IMR-90 (cell line): ENCODE measurements at regions not wholly inside any gene's neighbourhood (a gene's known extent, or its start where the extent isn't known, plus 50 kb on each side); places are given as distances from the start of the nearest gene placed in this dataset.

Experiments
- ATAC-seq: fragments of 200-7000 bp; cut with Tn5 transposase; 2 replicates; pipeline ENCODE4 v1.9.1; 2020; ENCODE audit warnings: low read depth, mild to moderate bottlenecking, moderate library complexity
- BruUV-seq: library from RNA; stranded (reverse); fragments of 400-500 nt; replicated peaks from 2 replicates; lab custom pipeline; 2021; lab: Mats Ljungman, UMichigan
- CTCF ChIA-PET: fragments of 300-600 bp; formaldehyde crosslinking; extraction: SDS; loops from one replicate; lab custom pipeline; 2021; ENCODE audit warnings: antibody characterized with exemption; lab: Yijun Ruan, JAX
- POLR2A ChIA-PET: fragments of 300-600 bp; sonication (Branson Sonifier 250); formaldehyde crosslinking; loops from one replicate; lab custom pipeline; 2022; ENCODE audit warnings: antibody characterized with exemption; ENCODE audit not compliant: unreplicated experiment; lab: Charles Lee
- DNase-seq: peaks from one replicate; pipeline ENCODE4 v3.0.0; 2013
- H2AFZ ChIP-seq: replicated peaks from 2 replicates; pipeline ENCODE3; 2013; ENCODE audit warnings: low read length, mild to moderate bottlenecking; ENCODE audit not compliant: poor library complexity
- H2AK5ac ChIP-seq: 2 replicates; pipeline ENCODE4 v1.6.1; 2013; ENCODE audit warnings: low read depth, low read length, inconsistent platforms
- H2AK9ac ChIP-seq: replicated peaks from 2 replicates; pipeline ENCODE3; 2013; ENCODE audit warnings: mild to moderate bottlenecking, low read depth, low read length, moderate library complexity; ENCODE audit not compliant: poor library complexity
- H2BK120ac ChIP-seq: 2 replicates; pipeline ENCODE4 v1.6.1; 2013; ENCODE audit warnings: low read depth, low read length, inconsistent platforms
- H2BK15ac ChIP-seq: 3 replicates; pipeline ENCODE4 v1.6.1; 2013; ENCODE audit warnings: low read depth, low read length, inconsistent platforms
- H2BK20ac ChIP-seq: 2 replicates; pipeline ENCODE4 v1.6.1; 2013; ENCODE audit warnings: low read depth, mild to moderate bottlenecking, inconsistent platforms, low read length, moderate library complexity
- H2BK5ac ChIP-seq: 2 replicates; pipeline ENCODE4 v1.6.1; 2013; ENCODE audit warnings: mild to moderate bottlenecking, low read depth, low read length, inconsistent platforms; ENCODE audit not compliant: poor library complexity, severe bottlenecking
- H3K14ac ChIP-seq: replicated peaks from 2 replicates; pipeline ENCODE4 v1.6.1; 2013; ENCODE audit warnings: low read depth, low read length, inconsistent platforms
- H3K18ac ChIP-seq: 2 replicates; pipeline ENCODE4 v1.6.1; 2013; ENCODE audit warnings: low read depth, low read length, control low read depth
- H3K23ac ChIP-seq: 2 replicates; pipeline ENCODE4 v1.6.1; 2013; ENCODE audit warnings: low read depth, low read length, inconsistent platforms
- H3K27ac ChIP-seq: 2 replicates; pipeline ENCODE4 v1.5.1; 2013; ENCODE audit warnings: mild to moderate bottlenecking, control low read depth, low read length; ENCODE audit not compliant: insufficient read depth
- H3K27me3 ChIP-seq: 2 replicates; pipeline ENCODE4 v1.6.1; 2013; ENCODE audit warnings: low read length; ENCODE audit not compliant: control insufficient read depth, insufficient read depth
- H3K36me3 ChIP-seq: 2 replicates; pipeline ENCODE4 v1.6.1; 2013; ENCODE audit warnings: low read length, mixed read lengths; ENCODE audit not compliant: control insufficient read depth, insufficient read depth
- H3K4ac ChIP-seq: 2 replicates; pipeline ENCODE4 v1.6.1; 2013; ENCODE audit warnings: low read depth, low read length, inconsistent platforms
- H3K4me1 ChIP-seq: 2 replicates; pipeline ENCODE4 v1.6.1; 2013; ENCODE audit warnings: low read length, mixed read lengths; ENCODE audit not compliant: control insufficient read depth, insufficient read depth
- H3K4me2 ChIP-seq: 2 replicates; pipeline ENCODE4 v1.6.1; 2013; ENCODE audit warnings: low read depth, mild to moderate bottlenecking, control low read depth, low read length, moderate library complexity
- H3K4me3 ChIP-seq: 2 replicates; pipeline ENCODE4 v1.5.1; 2013; ENCODE audit warnings: low read depth, mild to moderate bottlenecking, control low read depth, low read length, moderate library complexity; ENCODE audit not compliant: insufficient read depth
- H3K56ac ChIP-seq: 2 replicates; pipeline ENCODE4 v1.6.1; 2013; ENCODE audit warnings: low read length, inconsistent platforms; ENCODE audit not compliant: insufficient read depth; ENCODE audit errors: extremely low read depth
- H3K79me1 ChIP-seq, 2 experiments: 2 replicates each; pipeline ENCODE4 v1.6.1; 2013; ENCODE audit warnings: low read length in 2 of 2, inconsistent platforms in 1 of 2, low read depth in 1 of 2
- H3K9ac ChIP-seq: 2 replicates; pipeline ENCODE4 v1.6.1; 2013; ENCODE audit warnings: low read depth, low read length, control low read depth
- H3K9me1 ChIP-seq: 2 replicates; pipeline ENCODE4 v1.6.1; 2013; ENCODE audit warnings: low read length, inconsistent platforms; ENCODE audit not compliant: insufficient read depth
- H3K9me3 ChIP-seq: 2 replicates; pipeline ENCODE4 v1.6.1; 2013; ENCODE audit warnings: low read length; ENCODE audit not compliant: control insufficient read depth, insufficient read depth
- H4K20me1 ChIP-seq: 2 replicates; pipeline ENCODE4 v1.6.1; 2013; ENCODE audit warnings: low read length, inconsistent platforms; ENCODE audit not compliant: insufficient read depth
- H4K5ac ChIP-seq: 2 replicates; pipeline ENCODE4 v1.6.1; 2013; ENCODE audit warnings: mild to moderate bottlenecking, low read depth, low read length, control low read depth
- H4K8ac ChIP-seq, 2 experiments: 2 replicates each; pipeline ENCODE4 v1.6.1; 2013; ENCODE audit warnings: low read depth in 2 of 2, low read length in 2 of 2, control low read depth in 1 of 2, inconsistent platforms in 1 of 2
- H4K91ac ChIP-seq: 2 replicates; pipeline ENCODE4 v1.6.1; 2013; ENCODE audit warnings: low read depth, low read length, inconsistent platforms; ENCODE audit not compliant: insufficient read depth
- BHLHE40 ChIP-seq: fragments of 150-350 bp; IDR thresholded peaks from 2 replicates; pipeline ENCODE4 v1.6.1; 2016; ENCODE audit warnings: mild to moderate bottlenecking, low read depth, low read length
- MAZ ChIP-seq: IDR thresholded peaks from 2 replicates; pipeline ENCODE4 v1.6.1; 2012; ENCODE audit warnings: low read depth, mild to moderate bottlenecking, low read length, improper control_type of control experiment, moderate library complexity, borderline replicate concordance
- MXI1 ChIP-seq: IDR thresholded peaks from 2 replicates; pipeline ENCODE4 v1.6.1; 2012; ENCODE audit warnings: low read depth, mild to moderate bottlenecking, low read length, moderate library complexity, borderline replicate concordance
- NFE2L2 ChIP-seq: fragments of 150-350 bp; IDR thresholded peaks from 2 replicates; pipeline ENCODE4 v1.6.1; 2016; ENCODE audit warnings: low read depth, mild to moderate bottlenecking, low read length
- POLR2A ChIP-seq: IDR thresholded peaks from 2 replicates; pipeline ENCODE4 v1.6.1; 2012; ENCODE audit warnings: mild to moderate bottlenecking, low read depth, low read length
- RAD21 ChIP-seq: IDR thresholded peaks from 2 replicates; pipeline ENCODE4 v1.6.1; 2012; ENCODE audit warnings: low read length, improper control_type of control experiment
- WGBS, 2 experiments: methylation state at CpG; one replicate each; pipeline versions ENCODE4 v1.1.5 to v1.1.7; 2013; ENCODE audit warnings: missing lambda C conversion rate in 2 of 2; ENCODE audit not compliant: insufficient read length in 1 of 2; ENCODE audit errors: extremely low coverage in 2 of 2; 5-methylcytosine and 5-hydroxymethylcytosine counted together
- dilution Hi-C: fragments of 300-500 bp; cut with HindIII; formaldehyde crosslinking; loops from one replicate; pipeline ENCODE4 v1.14.3; 2018; ENCODE audit warnings: low sequenced_read_pairs; ENCODE audit not compliant: unreplicated experiment
- in situ Hi-C: fragments of 300-500 bp; cut with MboI; formaldehyde crosslinking; loops from 3 replicates; pipeline ENCODE4 v1.14.3; 2019; ENCODE audit warnings: low sequenced_read_pairs, inconsistent platforms, mixed read lengths
- intact Hi-C: fragments of 100-400 bp; cut with micrococcal nuclease; formaldehyde crosslinking; loops from 2 replicates; pipeline ENCODE4 v1.10.0; 2022
- TF ChIP-seq, protein P1 (sequence below): conservative IDR thresholded peaks from 2 replicates; pipeline ENCODE4 v1.5.1; 2012; ENCODE audit warnings: mild to moderate bottlenecking, low read depth, low read length, improper control_type of control experiment

DNA sequence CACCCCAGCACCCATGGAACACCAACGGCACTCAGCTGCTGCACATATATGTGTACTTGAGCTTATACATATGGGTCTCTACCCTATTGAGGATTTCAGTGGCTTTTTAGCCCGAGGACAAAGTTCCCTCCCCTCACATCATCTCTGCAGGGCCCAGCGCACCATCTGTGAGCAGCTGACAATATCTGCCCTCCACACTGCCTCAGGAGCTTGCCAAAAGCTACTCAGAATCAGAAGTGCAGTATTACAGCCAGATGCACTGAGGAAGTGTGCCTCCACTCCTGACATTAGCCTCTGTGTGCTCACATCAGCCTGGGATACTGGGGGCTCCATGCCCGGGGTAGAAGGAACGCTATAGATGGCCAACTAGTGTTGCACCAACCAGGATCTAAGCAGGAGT lies 903.9 kb downstream of the UQCRFS1 start:
- Histone ChIP-seq H2BK20ac (no peak overlapping the region), H3K9me1 (no peaks in the 10 kb centered on the region), H3K18ac (no peak overlapping the region), H2BK15ac (no peak overlapping the region), H3K56ac (no peak overlapping the region), H4K91ac (no peak overlapping the region), H3K9me3 (peaks cover 21% of the 10 kb centered on the region), H4K8ac (no peak overlapping the region), H3K4ac (no peak overlapping the region), H3K4me1 (no peaks in the 10 kb centered on the region), H3K4me2 (no peak overlapping the region), H3K4me3 (no peak overlapping the region), H3K36me3 (no peaks in the 10 kb centered on the region), H4K5ac (no peak overlapping the region), H3K27me3 (no peaks in the 10 kb centered on the region), H3K23ac (no peak overlapping the region), H3K9ac (no peak overlapping the region), H2BK5ac (no peak overlapping the region), H2BK120ac (no peak overlapping the region), H3K79me1 (no peaks in the 10 kb centered on the region), H4K20me1 (no peaks in the 10 kb centered on the region), H3K27ac (no peak overlapping the region), H2AFZ (no peak overlapping the region), H2AK9ac (no peak overlapping the region), H3K14ac (no peak overlapping the region), H2AK5ac (no peak overlapping the region)
- CTCF ChIA-PET: no interaction called here
- TF ChIP-seq RAD21: no peak
- TF ChIP-seq, protein P1, sequence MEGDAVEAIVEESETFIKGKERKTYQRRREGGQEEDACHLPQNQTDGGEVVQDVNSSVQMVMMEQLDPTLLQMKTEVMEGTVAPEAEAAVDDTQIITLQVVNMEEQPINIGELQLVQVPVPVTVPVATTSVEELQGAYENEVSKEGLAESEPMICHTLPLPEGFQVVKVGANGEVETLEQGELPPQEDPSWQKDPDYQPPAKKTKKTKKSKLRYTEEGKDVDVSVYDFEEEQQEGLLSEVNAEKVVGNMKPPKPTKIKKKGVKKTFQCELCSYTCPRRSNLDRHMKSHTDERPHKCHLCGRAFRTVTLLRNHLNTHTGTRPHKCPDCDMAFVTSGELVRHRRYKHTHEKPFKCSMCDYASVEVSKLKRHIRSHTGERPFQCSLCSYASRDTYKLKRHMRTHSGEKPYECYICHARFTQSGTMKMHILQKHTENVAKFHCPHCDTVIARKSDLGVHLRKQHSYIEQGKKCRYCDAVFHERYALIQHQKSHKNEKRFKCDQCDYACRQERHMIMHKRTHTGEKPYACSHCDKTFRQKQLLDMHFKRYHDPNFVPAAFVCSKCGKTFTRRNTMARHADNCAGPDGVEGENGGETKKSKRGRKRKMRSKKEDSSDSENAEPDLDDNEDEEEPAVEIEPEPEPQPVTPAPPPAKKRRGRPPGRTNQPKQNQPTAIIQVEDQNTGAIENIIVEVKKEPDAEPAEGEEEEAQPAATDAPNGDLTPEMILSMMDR: no peak
- no peak for TF ChIP-seq POLR2A
- no peak for TF ChIP-seq MAZ
- no peak for TF ChIP-seq BHLHE40
- TF ChIP-seq MXI1: no peak
- no peak for TF ChIP-seq NFE2L2
- BruUV-seq: no TSS peak
- DNase-seq (no peak), ATAC-seq (no peak)
- intact Hi-C loops: no loop called here
- dilution Hi-C loops: no loop called here
- POLR2A ChIA-PET: no interaction called here
- in situ Hi-C loops: no loop called here
- no CpG with 5 or more reads among the region's 5 CpGs for WGBS, 2 experiments
